ENCODE measurements at regions not wholly inside any gene's neighbourhood (a gene's known extent, or its start where the extent isn't known, plus 50 kb on each side); places are given as distances from the start of the nearest gene placed in this dataset.

- DNase-seq (ENCODE audit: low read depth in 1 of 2, low spot score in 2 of 2), result peak in 1 of 2 experiments; percentile 1
- Histone ChIP-seq H3K9ac (replicated peaks in 1 of 4; ENCODE audit: extremely low read depth in 1 of 4, low read depth in 3 of 4, low read length in 3 of 4) (no peak overlapping the region), H2BK20ac (ENCODE audit: low read length) (no peak overlapping the region), H2BK12ac (ENCODE audit: low read depth, low read length) (no peak overlapping the region), H3K4me1 (replicated peaks in 1 of 4; ENCODE audit: control insufficient read depth in 3 of 4, insufficient read depth in 4 of 4, low read length in 3 of 4) (no peaks in the 10 kb centered on the region), H3K9me3 (ENCODE audit: insufficient read depth in 2 of 2, low read depth in 1 of 2, low read length in 1 of 2) (no peaks in the 10 kb centered on the region), H4K8ac (ENCODE audit: extremely low read depth, insufficient read depth, low read length) (no peak overlapping the region), H2BK120ac (replicated peaks; ENCODE audit: low read depth, low read length) (no peak overlapping the region), H3K23me2 (ENCODE audit: low read depth, low read length) (no peaks in the 10 kb centered on the region), H3K36me3 (ENCODE audit: control insufficient read depth in 2 of 4, insufficient read depth in 4 of 4, low read length in 3 of 4) (no peaks in the 10 kb centered on the region), H3K27ac (ENCODE audit: low read depth, low read length) (no peak overlapping the region), H3K4ac (replicated peaks; ENCODE audit: insufficient read length, low read depth, low read length) (no peak overlapping the region), H2BK15ac (ENCODE audit: low read length) (no peak overlapping the region), H3K4me3 (ENCODE audit: extremely low read depth in 1 of 4, insufficient read depth in 2 of 4, low read depth in 3 of 4, low read length in 4 of 4) (no peak overlapping the region), H3K4me2 (ENCODE audit: insufficient read depth in 1 of 2, low read depth in 2 of 2, low read length in 2 of 2) (no peak overlapping the region), H3K27me3 (replicated peaks in 1 of 4; ENCODE audit: control insufficient read depth in 3 of 4, extremely low read depth in 1 of 4, insufficient read depth in 3 of 4, low read length in 3 of 4) (no peaks in the 10 kb centered on the region), H3K56ac (replicated peaks; ENCODE audit: insufficient read length, low read depth, low read length) (no peak overlapping the region), H3K23ac (ENCODE audit: insufficient read length) (no peak overlapping the region), H2AK5ac (ENCODE audit: low read depth, low read length) (no peak overlapping the region), H3K79me1 (ENCODE audit: low read depth, low read length) (no peaks in the 10 kb centered on the region), H3K79me2 (ENCODE audit: control insufficient read depth in 1 of 2, insufficient read depth in 2 of 2, low read length in 2 of 2) (no peaks in the 10 kb centered on the region), H3K14ac (ENCODE audit: insufficient read length) (no peak overlapping the region), H2BK5ac (ENCODE audit: low read depth, low read length) (no peak overlapping the region), H2AFZ (ENCODE audit: low read length) (0 out of 2 replicates have a peak overlapping the region, but pooled peaks have one; percentile 51), H4K20me1 (replicated peaks in 1 of 2; ENCODE audit: control insufficient read depth in 1 of 2, insufficient read depth in 2 of 2, low read length in 2 of 2) (no peaks in the 10 kb centered on the region), H4K5ac (ENCODE audit: insufficient read length, low read depth, low read length) (no peak overlapping the region), H3K18ac (ENCODE audit: extremely low read depth, low read length) (no peak overlapping the region), H4K91ac (replicated peaks; ENCODE audit: insufficient read length, low read length) (no peak overlapping the region)
- CTCF ChIA-PET (ENCODE audit: partially characterized antibody), result interaction anchor here (1.0 to 1.7 kb wide), 3 partner anchors 9 to 401 kb away, joined by 3 read pairs; no protein-coding TSS in a partner anchor
- TF ChIP-seq E2F6 (IDR thresholded peaks at IDR 0.05) (0 out of 2 replicates have a peak, but pooled peaks have one; percentile 17), GABPA (IDR thresholded peaks at IDR 0.05; ENCODE audit: borderline replicate concordance, insufficient read depth, low read length) (no peak)
- peak; percentile 62 for FAIRE-seq
- WGBS, 2 experiments (ENCODE audit: extremely low coverage in 1 of 2, insufficient coverage in 1 of 2, insufficient read length in 1 of 2, insufficient replicate concordance in 2 of 2, low coverage in 1 of 2, low lambda C conversion rate in 2 of 2, missing lambda C conversion rate in 1 of 2), result 79% methylated on average over 1 of the region's 1 CpG; no CpG with 5 or more reads in 1 of the 2 experiments
- POLR2A ChIA-PET (ENCODE audit: partially characterized antibody), result no interaction called here
These were observed 455.4 kb downstream of the CAAP1 start for GRCh38 chr9:26437056-26437711.
